Endothelial cell of umbilical vein (primary cell): ENCODE measurements at regions not wholly inside any gene's neighbourhood (a gene's known extent, or its start where the extent isn't known, plus 50 kb on each side); places are given as distances from the start of the nearest gene placed in this dataset.

ENCODE experiments used
- BruUV-seq: library from RNA; stranded (reverse); fragments of 400-500 nt; replicated peaks from 2 replicates; lab custom pipeline; 2021; lab: Mats Ljungman, UMichigan
- CTCF ChIA-PET: fragments of 300-600, 350-600 bp; sonication (Branson Sonifier 250); formaldehyde crosslinking; loops from one replicate; lab custom pipeline; 2021; ENCODE audit warnings: antibody characterized with exemption, inconsistent platforms; lab: Charles Lee
- POLR2A ChIA-PET: fragments of 300-600, 350-600 bp; sonication (Branson Sonifier 250); formaldehyde crosslinking; loops from one replicate; lab custom pipeline; 2021; ENCODE audit warnings: antibody characterized with exemption, inconsistent platforms; lab: Charles Lee
- DNase-seq: peaks from one replicate; pipeline ENCODE4 v3.0.0-alpha.2; 2011; ENCODE audit warnings: low read depth, low spot score
- FAIRE-seq: peaks from 2 replicates; lab custom pipeline; 2011; peaks lifted over from hg19 to GRCh38; lab: Jason Lieb, UNC
- H2AFZ ChIP-seq: 2 replicates; pipeline ENCODE4 v1.6.0; 2012; ENCODE audit warnings: low read depth, low read length, control low read depth, inconsistent platforms
- H3K27ac ChIP-seq: 2 replicates; pipeline ENCODE4 v1.5.1; 2011; ENCODE audit warnings: low read depth, mild to moderate bottlenecking, control low read depth, low read length, moderate library complexity; ENCODE audit not compliant: insufficient read depth
- H3K27me3 ChIP-seq, 2 experiments: 2 replicates each; pipeline versions ENCODE4 v1.6.0 to v1.6.1; 2011; ENCODE audit warnings: low read length in 2 of 2, mixed read lengths in 1 of 2; ENCODE audit not compliant: control insufficient read depth in 2 of 2, insufficient read depth in 2 of 2
- H3K36me3 ChIP-seq, 2 experiments: 2 replicates in 1 of 2; 3 replicates in 1 of 2; pipeline ENCODE4 v1.5.1; 2011; ENCODE audit warnings: low read length in 2 of 2, mild to moderate bottlenecking in 1 of 2, moderate library complexity in 1 of 2; ENCODE audit not compliant: control insufficient read depth in 2 of 2, insufficient read depth in 2 of 2; ENCODE audit errors: extremely low read depth in 1 of 2
- H3K4me1 ChIP-seq: 3 replicates; pipeline ENCODE4 v1.5.1; 2011; ENCODE audit warnings: mild to moderate bottlenecking, low read length; ENCODE audit not compliant: control insufficient read depth, insufficient read depth; ENCODE audit errors: extremely low read depth
- H3K4me2 ChIP-seq: 2 replicates; pipeline ENCODE4 v1.6.1; 2011; ENCODE audit warnings: low read length, control low read depth, mixed read lengths; ENCODE audit not compliant: insufficient read depth
- H3K4me3 ChIP-seq, 3 experiments: fragments of 200-600 bp in 1 of 3; sonication (generic), shearing (Covaris generic) in 1 of 3; replicated peaks in 1 of 3; 2 replicates each; pipeline ENCODE4 v1.5.1; 2011 to 2016; ENCODE audit warnings: control low read depth in 3 of 3, low read length in 3 of 3, mild to moderate bottlenecking in 2 of 3, inconsistent platforms in 1 of 3, low read depth in 1 of 3, moderate library complexity in 1 of 3; ENCODE audit not compliant: insufficient read depth in 1 of 3
- H3K79me2 ChIP-seq: 2 replicates; pipeline ENCODE4 v1.6.0; 2012; ENCODE audit warnings: low read length, inconsistent platforms; ENCODE audit not compliant: control insufficient read depth, insufficient read depth
- H3K9ac ChIP-seq: replicated peaks from 2 replicates; pipeline ENCODE3; 2011; ENCODE audit warnings: low read length, control low read depth; ENCODE audit not compliant: insufficient read depth; ENCODE audit errors: extremely low read depth
- H3K9me1 ChIP-seq: replicated peaks from 3 replicates; pipeline ENCODE4 v1.6.0; 2011; ENCODE audit warnings: mild to moderate bottlenecking, low read length; ENCODE audit not compliant: control insufficient read depth, insufficient read depth; ENCODE audit errors: extremely low read depth
- H3K9me3 ChIP-seq: replicated peaks from 2 replicates; pipeline ENCODE4 v1.5.1; 2012; ENCODE audit warnings: low read length, inconsistent platforms; ENCODE audit not compliant: control insufficient read depth, insufficient read depth
- H4K20me1 ChIP-seq: replicated peaks from 2 replicates; pipeline ENCODE3; 2011; ENCODE audit warnings: mild to moderate bottlenecking, low read length; ENCODE audit not compliant: control insufficient read depth, insufficient read depth; ENCODE audit errors: extremely low read depth
- CTCF ChIP-seq, 2 donors: IDR thresholded peaks; 1 replicate in 1 of 2; 2 replicates in 1 of 2; pipeline ENCODE4 v1.5.1; 2011; ENCODE audit warnings: low read length in 2 of 2, mild to moderate bottlenecking in 2 of 2, moderate library complexity in 2 of 2, control low read depth in 1 of 2, inconsistent platforms in 1 of 2, low read depth in 1 of 2; ENCODE audit not compliant: insufficient read depth in 1 of 2; ENCODE audit errors: extremely low read depth in 1 of 2
- EZH2 ChIP-seq: IDR thresholded peaks from 2 replicates; pipeline ENCODE4 v1.6.1; 2012; ENCODE audit warnings: borderline replicate concordance, low read depth, mild to moderate bottlenecking, moderate library complexity, low read length, inconsistent platforms; ENCODE audit not compliant: severe bottlenecking
- FOS ChIP-seq: IDR thresholded peaks from 2 replicates; pipeline ENCODE4 v1.6.1; 2011; ENCODE audit warnings: mild to moderate bottlenecking, low read length, moderate library complexity, borderline replicate concordance; ENCODE audit not compliant: insufficient read depth
- GATA2 ChIP-seq: IDR thresholded peaks from 2 replicates; pipeline ENCODE4 v1.7.0; 2011; ENCODE audit warnings: low read depth, mild to moderate bottlenecking, moderate library complexity, mixed read lengths, low read length; ENCODE audit not compliant: insufficient read length, insufficient read depth
- JUN ChIP-seq: IDR thresholded peaks from 2 replicates; pipeline ENCODE4 v1.6.1; 2011; ENCODE audit warnings: borderline replicate concordance, low read depth; ENCODE audit not compliant: insufficient read length, insufficient read depth
- MAX ChIP-seq: IDR thresholded peaks from 2 replicates; pipeline ENCODE4 v1.6.1; 2011; ENCODE audit not compliant: insufficient read depth, insufficient read length
- MYC ChIP-seq: IDR thresholded peaks from one replicate; pipeline ENCODE4 v1.6.1; 2011; ENCODE audit warnings: mild to moderate bottlenecking, low read depth, low read length
- POLR2A ChIP-seq: IDR thresholded peaks from 2 replicates; pipeline ENCODE4 v1.6.1; 2012; ENCODE audit warnings: low read depth, mild to moderate bottlenecking, control low read depth, low read length
- POLR2AphosphoS5 ChIP-seq: IDR thresholded peaks from 2 replicates; pipeline ENCODE4 v1.6.1; 2012; ENCODE audit warnings: low read depth, mild to moderate bottlenecking, control low read depth, low read length, moderate library complexity; ENCODE audit not compliant: insufficient read depth
- dilution Hi-C: fragments of 300-500 bp; cut with MboI; formaldehyde crosslinking; loops from one replicate; pipeline ENCODE4 v1.15.0; 2019; ENCODE audit warnings: low sequenced_read_pairs; ENCODE audit not compliant: extremely low pct_ligation_motif_present
- intact Hi-C: fragments of 100-400 bp; cut with micrococcal nuclease; formaldehyde crosslinking; loops from one replicate; pipeline ENCODE4 v1.10.0; 2022

- ChIA-PET POLR2A (no interaction called here), CTCF (no interaction called here)
- Histone ChIP-seq H3K27me3 (no peaks in the 10 kb centered on the region), H3K4me1 (no peaks in the 10 kb centered on the region), H3K36me3 (no peaks in the 10 kb centered on the region), H3K4me3 (no peak overlapping the region), H4K20me1 (no peaks in the 10 kb centered on the region), H2AFZ (no peak overlapping the region), H3K79me2 (no peaks in the 10 kb centered on the region), H3K4me2 (no peak overlapping the region), H3K9me1 (no peaks in the 10 kb centered on the region), H3K9me3 (no peaks in the 10 kb centered on the region), H3K27ac (no peak overlapping the region), H3K9ac (no peak overlapping the region)
- FAIRE-seq (no peak), DNase-seq (no peak)
- TF ChIP-seq CTCF (IDR thresholded peaks at IDR 0.05; ENCODE audit: extremely low read depth in 1 of 2, insufficient read depth in 1 of 2, low read depth in 1 of 2, low read length in 2 of 2) (no peak), FOS (no peak), MAX (no peak), JUN (no peak), MYC (no peak), EZH2 (no peak), POLR2A (no peak), POLR2AphosphoS5 (no peak), GATA2 (no peak)
- intact Hi-C loops = no loop called here
- BruUV-seq = no TSS peak
- dilution Hi-C loops = no loop called here
Measured at GRCh38 chr2:52835909-52836308, 931.7 kb upstream of the CHAC2 start.
